Liver (tissue), 7 donors: ENCODE measurements at regions not wholly inside any gene's neighbourhood (a gene's known extent, or its start where the extent isn't known, plus 50 kb on each side); places are given as distances from the start of the nearest gene placed in this dataset.

Experiments
- DNase-seq: peaks from one replicate; pipeline ENCODE4 v3.0.0-alpha.2; 2017; ENCODE audit warnings: low spot score
- H3K27ac ChIP-seq, 2 donors: one replicate each; pipeline ENCODE4 v1.7.0; 2013; ENCODE audit warnings: inconsistent platforms in 2 of 2, low read length in 2 of 2, control low read depth in 1 of 2, low read depth in 1 of 2, mild to moderate bottlenecking in 1 of 2
- H3K27me3 ChIP-seq, 4 donors: one replicate each; pipeline versions ENCODE4 v1.6.1 to v1.7.0; 2013; ENCODE audit warnings: low read length in 3 of 4, inconsistent platforms in 1 of 4, mild to moderate bottlenecking in 1 of 4, moderate library complexity in 1 of 4; ENCODE audit not compliant: control insufficient read depth in 4 of 4, insufficient read depth in 4 of 4
- H3K36me3 ChIP-seq, 4 donors: one replicate each; pipeline versions ENCODE4 v1.6.1 to v1.7.0; 2013; ENCODE audit warnings: low read length in 3 of 4, mild to moderate bottlenecking in 3 of 4, low read depth in 1 of 4, moderate library complexity in 1 of 4; ENCODE audit not compliant: control insufficient read depth in 4 of 4, insufficient read depth in 3 of 4
- H3K4me1 ChIP-seq, 4 donors: one replicate each; pipeline versions ENCODE4 v1.6.1 to v1.7.0; 2013; ENCODE audit warnings: low read length in 3 of 4, mild to moderate bottlenecking in 3 of 4, moderate library complexity in 1 of 4; ENCODE audit not compliant: control insufficient read depth in 4 of 4, insufficient read depth in 4 of 4
- H3K4me3 ChIP-seq, 3 donors: one replicate each; pipeline versions ENCODE4 v1.6.1 to v1.7.0; 2013; ENCODE audit warnings: low read length in 3 of 3, control low read depth in 1 of 3, low read depth in 1 of 3, mild to moderate bottlenecking in 1 of 3
- H3K9ac ChIP-seq, 2 donors: one replicate each; pipeline ENCODE4 v1.7.0; 2013; ENCODE audit warnings: low read length in 2 of 2, mild to moderate bottlenecking in 2 of 2, moderate library complexity in 2 of 2, control low read depth in 1 of 2, low read depth in 1 of 2
- H3K9me3 ChIP-seq, 4 donors: one replicate each; pipeline versions ENCODE4 v1.6.1 to v1.7.0; 2013; ENCODE audit warnings: low read length in 3 of 4; ENCODE audit not compliant: control insufficient read depth in 4 of 4
- ATF3 ChIP-seq: IDR thresholded peaks from 2 replicates; pipeline ENCODE4 v1.6.1; 2016; ENCODE audit warnings: antibody characterized with exemption
- EGR1 ChIP-seq, 2 donors: IDR thresholded peaks; 2 replicates each; pipeline ENCODE4 v1.6.1; 2016 to 2018; ENCODE audit warnings: antibody characterized with exemption in 2 of 2, low read depth in 2 of 2
- FOXA1 ChIP-seq: IDR thresholded peaks from 2 replicates; pipeline ENCODE4 v1.6.1; 2016; ENCODE audit warnings: antibody characterized with exemption
- FOXA2 ChIP-seq: IDR thresholded peaks from 2 replicates; pipeline ENCODE4 v1.6.1; 2016; ENCODE audit warnings: antibody characterized with exemption
- HNF4G ChIP-seq: IDR thresholded peaks from 2 replicates; pipeline ENCODE4 v1.6.1; 2016; ENCODE audit warnings: antibody characterized with exemption
- JUND ChIP-seq, 2 donors: IDR thresholded peaks; 2 replicates each; pipeline ENCODE4 v1.6.1; 2016; ENCODE audit warnings: antibody characterized with exemption in 2 of 2
- RAD21 ChIP-seq, 2 donors: IDR thresholded peaks; 2 replicates each; pipeline ENCODE4 v1.6.1; 2016; ENCODE audit warnings: antibody characterized with exemption in 2 of 2, mild to moderate bottlenecking in 2 of 2
- RXRA ChIP-seq, 2 donors: IDR thresholded peaks; 2 replicates each; pipeline ENCODE4 v1.6.1; 2017 to 2018; ENCODE audit warnings: antibody characterized with exemption in 2 of 2, mild to moderate bottlenecking in 1 of 2
- SP1 ChIP-seq: IDR thresholded peaks from 2 replicates; pipeline ENCODE4 v1.6.1; 2018; ENCODE audit warnings: antibody characterized with exemption, mild to moderate bottlenecking
- TAF1 ChIP-seq: conservative IDR thresholded peaks from 2 replicates; pipeline ENCODE4 v1.6.1; 2016; ENCODE audit warnings: antibody characterized with exemption, mild to moderate bottlenecking
- YY1 ChIP-seq: IDR thresholded peaks from 2 replicates; pipeline ENCODE4 v1.6.1; 2016; ENCODE audit warnings: antibody characterized with exemption, mild to moderate bottlenecking
- WGBS: extraction: QIAGEN DNeasy Blood & Tissue Kit; methylation state at CpG from one replicate; pipeline ENCODE4 v1.1.7; 2013; 5-methylcytosine and 5-hydroxymethylcytosine counted together
- TF ChIP-seq, protein P1 (sequence below): IDR thresholded peaks from 2 replicates; pipeline ENCODE4 v1.6.1; 2016; ENCODE audit warnings: antibody characterized with exemption
- TF ChIP-seq, protein P2 (sequence below): IDR thresholded peaks from 2 replicates; pipeline ENCODE4 v1.6.1; 2016; ENCODE audit warnings: antibody characterized with exemption, mild to moderate bottlenecking
- donor health status: healthy.
- donor health status: healthy.
- donor health status: healthy.
- donor health status: healthy.

DNA sequence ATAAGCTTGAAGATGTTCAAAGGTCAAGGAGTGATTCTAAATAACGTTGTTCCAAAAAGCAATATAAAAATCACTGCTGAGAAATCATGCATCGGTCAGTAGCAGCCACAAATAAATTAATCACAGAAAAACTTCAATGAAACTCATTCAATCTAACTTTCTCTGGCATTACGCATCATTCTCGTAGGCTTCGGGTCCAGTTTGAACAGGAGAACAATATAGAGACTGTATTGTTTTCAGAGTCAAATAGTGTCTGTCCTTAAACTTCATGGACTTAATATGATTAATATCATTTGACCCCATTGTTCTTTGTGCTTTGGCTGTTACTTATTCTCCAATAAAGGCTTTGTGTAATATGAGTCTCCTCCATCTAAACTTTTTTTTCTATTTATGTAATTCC lies 200.4 kb downstream of the C6orf118 start:
- 80% methylated on average over 5 of the region's 5 CpGs for WGBS
- H3K36me3 ChIP-seq: no peaks in the 10 kb centered on the region
- no peak overlapping the region for H3K27ac ChIP-seq
- H3K4me3 ChIP-seq: no peak overlapping the region
- H3K9me3 ChIP-seq: peaks cover 0 to 7% (median under 1%) of the 10 kb centered on the region in 4 donors
- no peak overlapping the region for H3K9ac ChIP-seq
- TF ChIP-seq, protein P1, sequence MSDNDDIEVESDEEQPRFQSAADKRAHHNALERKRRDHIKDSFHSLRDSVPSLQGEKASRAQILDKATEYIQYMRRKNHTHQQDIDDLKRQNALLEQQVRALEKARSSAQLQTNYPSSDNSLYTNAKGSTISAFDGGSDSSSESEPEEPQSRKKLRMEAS: no peak
- TF ChIP-seq, protein P2, sequence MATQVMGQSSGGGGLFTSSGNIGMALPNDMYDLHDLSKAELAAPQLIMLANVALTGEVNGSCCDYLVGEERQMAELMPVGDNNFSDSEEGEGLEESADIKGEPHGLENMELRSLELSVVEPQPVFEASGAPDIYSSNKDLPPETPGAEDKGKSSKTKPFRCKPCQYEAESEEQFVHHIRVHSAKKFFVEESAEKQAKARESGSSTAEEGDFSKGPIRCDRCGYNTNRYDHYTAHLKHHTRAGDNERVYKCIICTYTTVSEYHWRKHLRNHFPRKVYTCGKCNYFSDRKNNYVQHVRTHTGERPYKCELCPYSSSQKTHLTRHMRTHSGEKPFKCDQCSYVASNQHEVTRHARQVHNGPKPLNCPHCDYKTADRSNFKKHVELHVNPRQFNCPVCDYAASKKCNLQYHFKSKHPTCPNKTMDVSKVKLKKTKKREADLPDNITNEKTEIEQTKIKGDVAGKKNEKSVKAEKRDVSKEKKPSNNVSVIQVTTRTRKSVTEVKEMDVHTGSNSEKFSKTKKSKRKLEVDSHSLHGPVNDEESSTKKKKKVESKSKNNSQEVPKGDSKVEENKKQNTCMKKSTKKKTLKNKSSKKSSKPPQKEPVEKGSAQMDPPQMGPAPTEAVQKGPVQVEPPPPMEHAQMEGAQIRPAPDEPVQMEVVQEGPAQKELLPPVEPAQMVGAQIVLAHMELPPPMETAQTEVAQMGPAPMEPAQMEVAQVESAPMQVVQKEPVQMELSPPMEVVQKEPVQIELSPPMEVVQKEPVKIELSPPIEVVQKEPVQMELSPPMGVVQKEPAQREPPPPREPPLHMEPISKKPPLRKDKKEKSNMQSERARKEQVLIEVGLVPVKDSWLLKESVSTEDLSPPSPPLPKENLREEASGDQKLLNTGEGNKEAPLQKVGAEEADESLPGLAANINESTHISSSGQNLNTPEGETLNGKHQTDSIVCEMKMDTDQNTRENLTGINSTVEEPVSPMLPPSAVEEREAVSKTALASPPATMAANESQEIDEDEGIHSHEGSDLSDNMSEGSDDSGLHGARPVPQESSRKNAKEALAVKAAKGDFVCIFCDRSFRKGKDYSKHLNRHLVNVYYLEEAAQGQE: no peak
- TF ChIP-seq RAD21 (IDR thresholded peaks at IDR 0.05) (no peak), SP1 (no peak), TAF1 (no peak)
- DNase-seq: no peak
- no peaks in the 10 kb centered on the region for H3K27me3 ChIP-seq
- no peaks in the 10 kb centered on the region for H3K4me1 ChIP-seq

- no peak overlapping the region for H3K4me3 ChIP-seq
- TF ChIP-seq RXRA (IDR thresholded peaks at IDR 0.05) (no peak), SP1 (no peak), ATF3 (no peak), HNF4G (no peak)
- no peaks in the 10 kb centered on the region for H3K27me3 ChIP-seq
- no peak overlapping the region for H3K27ac ChIP-seq
- H3K9ac ChIP-seq: no peak overlapping the region
- 86% methylated on average over 2 of the region's 2 CpGs for WGBS
- no peaks in the 10 kb centered on the region for H3K4me1 ChIP-seq
- no peaks in the 10 kb centered on the region for H3K36me3 ChIP-seq
- DNase-seq: no peak
- peaks cover 0 to 3% (median 0%) of the 10 kb centered on the region in 4 donors for H3K9me3 ChIP-seq
These were observed 203.1 kb downstream of the C6orf118 start for GRCh38 chr6:165106261-165106660.

DNA sequence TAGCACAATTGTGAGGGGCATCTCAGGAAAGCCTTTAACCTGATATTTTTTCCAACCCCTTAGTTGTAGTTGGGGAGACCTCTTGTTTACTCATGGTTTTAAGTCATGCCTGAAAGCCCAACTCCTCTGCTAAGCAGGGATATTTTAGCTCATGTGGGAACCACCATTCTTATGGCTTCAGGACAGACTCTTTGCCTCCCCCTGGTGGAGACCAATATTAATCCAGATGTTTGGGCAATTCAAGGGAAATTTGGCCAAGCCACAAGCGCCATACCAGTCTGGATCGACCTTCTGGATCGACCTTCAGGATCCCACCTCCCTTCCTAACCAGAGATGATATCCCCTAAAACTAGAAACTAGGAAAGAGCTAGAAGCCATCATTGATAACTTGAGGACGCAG lies 211.2 kb downstream of the C6orf118 start:
- no peak for TF ChIP-seq FOXA2
- TF ChIP-seq JUND (IDR thresholded peaks at IDR 0.05): no peak
- TF ChIP-seq, protein P2: no peak
- no peak for TF ChIP-seq RXRA (IDR thresholded peaks at IDR 0.05)
- TF ChIP-seq YY1: no peak
- TF ChIP-seq FOXA1: no peak
- TF ChIP-seq EGR1 (IDR thresholded peaks at IDR 0.05; ENCODE audit: low read depth in 2 of 2): no peak
- TF ChIP-seq SP1: no peak
- 72% methylated on average over 4 of the region's 4 CpGs for WGBS
- H3K36me3 ChIP-seq: no peaks in the 10 kb centered on the region
- H3K27me3 ChIP-seq: no peaks in the 10 kb centered on the region
- H3K27ac ChIP-seq: no peak overlapping the region
- DNase-seq: no peak
- H3K9ac ChIP-seq: no peak overlapping the region
- no peak overlapping the region for H3K4me3 ChIP-seq
- H3K9me3 ChIP-seq: peaks cover 6 to 37% (median 9%) of the 10 kb centered on the region in 4 donors
- H3K4me1 ChIP-seq: no peaks in the 10 kb centered on the region
